ENCODE measurements at regions not wholly inside any gene's neighbourhood (a gene's known extent, or its start where the extent isn't known, plus 50 kb on each side); places are given as distances from the start of the nearest gene placed in this dataset.

DNA sequence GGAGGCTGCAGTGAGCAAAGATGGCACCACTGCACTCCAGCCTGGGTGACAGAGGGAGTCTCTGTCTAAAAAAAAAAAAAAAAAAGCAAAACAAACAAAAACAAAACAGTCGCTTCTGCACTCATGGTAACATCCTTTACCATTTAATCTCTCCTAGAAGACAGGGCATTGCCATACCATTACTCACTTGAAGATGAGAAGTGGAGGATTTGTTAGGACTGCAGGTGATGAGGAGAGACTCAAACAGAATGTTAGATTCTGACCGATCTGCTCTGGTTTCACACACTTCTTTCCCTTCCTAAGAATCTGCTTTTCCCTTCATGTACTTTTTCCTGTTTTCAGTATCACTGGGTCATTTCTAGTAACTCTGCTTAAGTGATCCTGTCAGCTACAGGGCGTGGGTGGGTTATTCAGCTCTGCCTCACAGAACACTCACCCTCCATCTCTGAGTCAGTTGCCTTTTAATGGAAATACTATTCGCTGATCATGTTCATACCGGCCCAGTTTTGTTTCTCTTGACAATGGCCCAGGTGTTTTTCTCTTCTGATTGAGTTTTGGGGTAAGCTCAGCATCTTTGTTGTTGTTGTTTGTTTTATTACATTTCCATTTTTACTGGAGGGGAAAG, 148.0 kb upstream of the ERG start:
- no peaks in the 10 kb centered on the region for H3F3A ChIP-seq (ENCODE audit: insufficient read depth, low read length, poor library complexity, severe bottlenecking)
- H3K79me2 ChIP-seq (replicated peaks; ENCODE audit: insufficient read depth, low read length): no peaks in the 10 kb centered on the region
- no peaks in the 10 kb centered on the region for H3K9me2 ChIP-seq (ENCODE audit: insufficient read depth, low read length)
- no peaks in the 10 kb centered on the region for H3K9me3 ChIP-seq (ENCODE audit: low read length)
- H3K9ac ChIP-seq (ENCODE audit: low read length): no peak overlapping the region
- TF ChIP-seq SMC3 (conservative IDR thresholded peaks at IDR 0.05; ENCODE audit: poor library complexity) (no peak), RAD21 (conservative IDR thresholded peaks at IDR 0.05) (no peak), POLR2AphosphoS5 (IDR thresholded peaks at IDR 0.05) (no peak), EP300 (conservative IDR thresholded peaks at IDR 0.05; ENCODE audit: poor library complexity, severe bottlenecking) (no peak), MXI1 (conservative IDR thresholded peaks at IDR 0.05; ENCODE audit: poor library complexity, severe bottlenecking) (no peak), TAF1 (IDR thresholded peaks at IDR 0.05; ENCODE audit: low read depth) (no peak), EZH2 (IDR thresholded peaks at IDR 0.05; ENCODE audit: borderline replicate concordance, insufficient read depth, low read length, poor library complexity, severe bottlenecking) (no peak)
- TF ChIP-seq, protein P1, sequence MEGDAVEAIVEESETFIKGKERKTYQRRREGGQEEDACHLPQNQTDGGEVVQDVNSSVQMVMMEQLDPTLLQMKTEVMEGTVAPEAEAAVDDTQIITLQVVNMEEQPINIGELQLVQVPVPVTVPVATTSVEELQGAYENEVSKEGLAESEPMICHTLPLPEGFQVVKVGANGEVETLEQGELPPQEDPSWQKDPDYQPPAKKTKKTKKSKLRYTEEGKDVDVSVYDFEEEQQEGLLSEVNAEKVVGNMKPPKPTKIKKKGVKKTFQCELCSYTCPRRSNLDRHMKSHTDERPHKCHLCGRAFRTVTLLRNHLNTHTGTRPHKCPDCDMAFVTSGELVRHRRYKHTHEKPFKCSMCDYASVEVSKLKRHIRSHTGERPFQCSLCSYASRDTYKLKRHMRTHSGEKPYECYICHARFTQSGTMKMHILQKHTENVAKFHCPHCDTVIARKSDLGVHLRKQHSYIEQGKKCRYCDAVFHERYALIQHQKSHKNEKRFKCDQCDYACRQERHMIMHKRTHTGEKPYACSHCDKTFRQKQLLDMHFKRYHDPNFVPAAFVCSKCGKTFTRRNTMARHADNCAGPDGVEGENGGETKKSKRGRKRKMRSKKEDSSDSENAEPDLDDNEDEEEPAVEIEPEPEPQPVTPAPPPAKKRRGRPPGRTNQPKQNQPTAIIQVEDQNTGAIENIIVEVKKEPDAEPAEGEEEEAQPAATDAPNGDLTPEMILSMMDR (IDR thresholded peaks at IDR 0.05; ENCODE audit: poor library complexity, severe bottlenecking): no peak
- TF ChIP-seq, protein P2, sequence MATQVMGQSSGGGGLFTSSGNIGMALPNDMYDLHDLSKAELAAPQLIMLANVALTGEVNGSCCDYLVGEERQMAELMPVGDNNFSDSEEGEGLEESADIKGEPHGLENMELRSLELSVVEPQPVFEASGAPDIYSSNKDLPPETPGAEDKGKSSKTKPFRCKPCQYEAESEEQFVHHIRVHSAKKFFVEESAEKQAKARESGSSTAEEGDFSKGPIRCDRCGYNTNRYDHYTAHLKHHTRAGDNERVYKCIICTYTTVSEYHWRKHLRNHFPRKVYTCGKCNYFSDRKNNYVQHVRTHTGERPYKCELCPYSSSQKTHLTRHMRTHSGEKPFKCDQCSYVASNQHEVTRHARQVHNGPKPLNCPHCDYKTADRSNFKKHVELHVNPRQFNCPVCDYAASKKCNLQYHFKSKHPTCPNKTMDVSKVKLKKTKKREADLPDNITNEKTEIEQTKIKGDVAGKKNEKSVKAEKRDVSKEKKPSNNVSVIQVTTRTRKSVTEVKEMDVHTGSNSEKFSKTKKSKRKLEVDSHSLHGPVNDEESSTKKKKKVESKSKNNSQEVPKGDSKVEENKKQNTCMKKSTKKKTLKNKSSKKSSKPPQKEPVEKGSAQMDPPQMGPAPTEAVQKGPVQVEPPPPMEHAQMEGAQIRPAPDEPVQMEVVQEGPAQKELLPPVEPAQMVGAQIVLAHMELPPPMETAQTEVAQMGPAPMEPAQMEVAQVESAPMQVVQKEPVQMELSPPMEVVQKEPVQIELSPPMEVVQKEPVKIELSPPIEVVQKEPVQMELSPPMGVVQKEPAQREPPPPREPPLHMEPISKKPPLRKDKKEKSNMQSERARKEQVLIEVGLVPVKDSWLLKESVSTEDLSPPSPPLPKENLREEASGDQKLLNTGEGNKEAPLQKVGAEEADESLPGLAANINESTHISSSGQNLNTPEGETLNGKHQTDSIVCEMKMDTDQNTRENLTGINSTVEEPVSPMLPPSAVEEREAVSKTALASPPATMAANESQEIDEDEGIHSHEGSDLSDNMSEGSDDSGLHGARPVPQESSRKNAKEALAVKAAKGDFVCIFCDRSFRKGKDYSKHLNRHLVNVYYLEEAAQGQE (IDR thresholded peaks at IDR 0.05; ENCODE audit: borderline replicate concordance): no peak
- H2AFZ ChIP-seq (ENCODE audit: low read depth, low read length): no peak overlapping the region
- no peaks in the 10 kb centered on the region for H3K27me3 ChIP-seq (ENCODE audit: insufficient read depth, low read depth, low read length)
- no peaks in the 10 kb centered on the region for H3K36me3 ChIP-seq (ENCODE audit: insufficient read depth, low read length)
- H3K27ac ChIP-seq (ENCODE audit: low read length): no peak overlapping the region
- H3K4me2 ChIP-seq (ENCODE audit: low read length): no peak overlapping the region
- H3K4me3 ChIP-seq (ENCODE audit: low read length): no peak overlapping the region
- H4K20me1 ChIP-seq (ENCODE audit: insufficient read depth): no peaks in the 10 kb centered on the region

DNA sequence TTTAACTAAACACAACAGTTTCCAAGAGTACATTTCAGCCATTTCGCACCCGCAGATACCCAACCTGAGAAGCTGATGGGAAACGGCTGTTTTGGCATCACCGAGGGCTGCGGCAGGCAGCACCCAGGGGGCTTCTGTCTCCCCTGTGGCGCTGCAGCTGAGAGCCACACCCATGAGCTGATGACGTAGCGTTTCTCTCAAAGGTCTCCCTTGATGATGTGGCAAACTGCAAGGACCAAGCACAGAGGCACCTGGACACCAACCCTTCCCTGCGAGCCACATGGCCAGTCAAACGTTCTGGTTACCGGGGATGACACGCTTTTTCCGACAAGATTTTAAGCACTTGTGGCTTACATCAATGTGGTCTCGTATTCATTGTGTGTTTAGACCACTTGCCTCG, 150.8 kb upstream of the ERG start:
- Histone ChIP-seq H3K9me2 (ENCODE audit: insufficient read depth, low read length) (no peaks in the 10 kb centered on the region), H3K27me3 (ENCODE audit: insufficient read depth, low read depth, low read length) (no peaks in the 10 kb centered on the region), H3K4me2 (ENCODE audit: low read length) (no peak overlapping the region), H3K4me3 (ENCODE audit: low read length) (no peak overlapping the region), H3K79me2 (replicated peaks; ENCODE audit: insufficient read depth, low read length) (no peaks in the 10 kb centered on the region), H3K36me3 (ENCODE audit: insufficient read depth, low read length) (no peaks in the 10 kb centered on the region), H3K9ac (ENCODE audit: low read length) (no peak overlapping the region), H3K9me3 (ENCODE audit: low read length) (no peaks in the 10 kb centered on the region), H3K27ac (ENCODE audit: low read length) (no peak overlapping the region), H3F3A (ENCODE audit: insufficient read depth, low read length, poor library complexity, severe bottlenecking) (no peaks in the 10 kb centered on the region), H2AFZ (ENCODE audit: low read depth, low read length) (no peak overlapping the region), H4K20me1 (ENCODE audit: insufficient read depth) (no peaks in the 10 kb centered on the region)
- TF ChIP-seq EP300 (conservative IDR thresholded peaks at IDR 0.05; ENCODE audit: poor library complexity, severe bottlenecking) (no peak), SMC3 (conservative IDR thresholded peaks at IDR 0.05; ENCODE audit: poor library complexity) (no peak), EZH2 (IDR thresholded peaks at IDR 0.05; ENCODE audit: borderline replicate concordance, insufficient read depth, low read length, poor library complexity, severe bottlenecking) (no peak), MXI1 (conservative IDR thresholded peaks at IDR 0.05; ENCODE audit: poor library complexity, severe bottlenecking) (no peak), RAD21 (conservative IDR thresholded peaks at IDR 0.05) (no peak), TAF1 (IDR thresholded peaks at IDR 0.05; ENCODE audit: low read depth) (no peak), POLR2AphosphoS5 (IDR thresholded peaks at IDR 0.05) (no peak)
- TF ChIP-seq, protein P1 (IDR thresholded peaks at IDR 0.05; ENCODE audit: poor library complexity, severe bottlenecking): no peak
- TF ChIP-seq, protein P2 (IDR thresholded peaks at IDR 0.05; ENCODE audit: borderline replicate concordance): no peak

All from neural cell (in vitro differentiated cells).